Adrenal gland (tissue), 9 donors: ENCODE measurements at regions not wholly inside any gene's neighbourhood (a gene's known extent, or its start where the extent isn't known, plus 50 kb on each side); places are given as distances from the start of the nearest gene placed in this dataset.

Experiments
- DNase-seq, 7 donors: peaks; one replicate each; pipeline ENCODE4 v3.0.0-alpha.2; 2019 to 2020
- H3K27ac ChIP-seq, 5 donors: fragments of 200-600 bp; sonication (generic) in 4 of 5; 1 replicate in 3 of 5; 2 replicates in 2 of 5; pipeline versions ENCODE4 v1.5.1 to v1.8.0; 2016 to 2020; ENCODE audit warnings: mild to moderate bottlenecking in 1 of 5
- H3K27me3 ChIP-seq: fragments of 200-600 bp; 2 replicates; pipeline ENCODE4 v1.8.0; 2021
- H3K36me3 ChIP-seq, 2 donors: fragments of 200-600 bp; replicated peaks in 1 of 2; 1 replicate in 1 of 2; 2 replicates in 1 of 2; pipeline versions ENCODE4 v1.5.1 to v1.8.0; 2018 to 2022
- H3K4me1 ChIP-seq, 2 donors: fragments of 200-600 bp; replicated peaks in 1 of 2; 1 replicate in 1 of 2; 2 replicates in 1 of 2; pipeline versions ENCODE4 v1.5.1 to v1.8.0; 2018 to 2021
- H3K4me3 ChIP-seq, 4 donors: fragments of 200-600 bp; sonication (generic) in 3 of 4; one replicate each; pipeline ENCODE4 v1.5.1; 2016 to 2018
- H3K9me3 ChIP-seq, 3 donors: fragments of 200-600 bp; sonication (generic) in 1 of 3; replicated peaks in 1 of 3; 1 replicate in 2 of 3; 2 replicates in 1 of 3; pipeline versions ENCODE4 v1.5.1 to v1.8.0; 2016 to 2021
- POLR2A ChIP-seq, 2 donors: fragments of 450-650 bp; IDR thresholded peaks; one replicate each; pipeline ENCODE4 v1.6.1; 2017; ENCODE audit warnings: antibody characterized with exemption in 2 of 2, mild to moderate bottlenecking in 2 of 2, moderate library complexity in 1 of 2
- WGBS, 4 donors: extraction: QIAGEN DNeasy Blood & Tissue Kit in 2 of 4; methylation state at CpG; one replicate each; pipeline versions ENCODE4 v1.1.5 to v1.1.7; 2013 to 2017; 5-methylcytosine and 5-hydroxymethylcytosine counted together
- intact Hi-C, 2 donors: fragments of 100-400 bp; cut with DNase I; formaldehyde crosslinking; loops; one replicate each; pipeline versions ENCODE4 v1.14.1 to v1.15.0; 2022 to 2023
- TF ChIP-seq, protein P1 (sequence below), 6 experiments: fragments of 450-650 bp in 4 of 6; fragments of 200-600 bp in 2 of 6; sonication (generic) in 1 of 6; IDR thresholded peaks; 1 replicate in 5 of 6; 2 replicates in 1 of 6; pipeline versions ENCODE4 v1.5.1 to v1.8.0; 2016 to 2021; ENCODE audit warnings: antibody characterized with exemption in 6 of 6, mild to moderate bottlenecking in 2 of 6, moderate library complexity in 1 of 6
- donor health status: healthy with polysubstance abuse.
- donor health status: Bipolar disorder and iron deficiency.
- donor health status: DM: yes; HTN: yes; CAD: no.
- donor health status: DM: no; HTN: no; CAD: no.
- donor health status: DM: no; HTN: no; CAD: no.

DNA sequence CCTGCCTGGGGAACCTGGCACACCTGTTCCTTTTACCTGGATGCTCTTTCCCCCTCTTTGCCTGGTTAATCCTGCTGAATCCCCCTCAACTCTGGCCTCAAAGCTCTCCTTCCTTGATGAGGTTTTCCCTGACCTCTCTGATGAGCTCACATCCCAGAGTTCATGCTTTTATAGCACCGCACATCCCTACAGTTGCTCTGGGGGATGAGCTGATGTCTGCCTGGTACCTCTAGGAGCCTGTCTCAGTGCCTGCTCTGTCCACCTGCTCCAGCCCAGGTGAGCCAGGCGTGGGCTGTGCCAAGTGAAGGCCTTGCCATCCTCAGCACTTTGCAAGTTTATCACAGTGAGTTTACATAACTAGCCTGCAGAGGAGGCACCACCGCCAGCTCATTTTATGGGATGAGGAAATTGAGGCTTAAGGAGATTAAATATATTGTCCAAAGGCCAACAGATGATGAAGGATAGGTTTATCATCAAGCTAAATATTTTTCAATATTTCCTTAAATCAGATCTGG is 58.6 kb upstream of the TMPRSS2 start:
- H3K4me3 ChIP-seq = no peak overlapping the region
- H3K4me1 ChIP-seq = no peaks in the 10 kb centered on the region
- TF ChIP-seq POLR2A (IDR thresholded peaks at IDR 0.05) = no peak
- TF ChIP-seq, protein P1, sequence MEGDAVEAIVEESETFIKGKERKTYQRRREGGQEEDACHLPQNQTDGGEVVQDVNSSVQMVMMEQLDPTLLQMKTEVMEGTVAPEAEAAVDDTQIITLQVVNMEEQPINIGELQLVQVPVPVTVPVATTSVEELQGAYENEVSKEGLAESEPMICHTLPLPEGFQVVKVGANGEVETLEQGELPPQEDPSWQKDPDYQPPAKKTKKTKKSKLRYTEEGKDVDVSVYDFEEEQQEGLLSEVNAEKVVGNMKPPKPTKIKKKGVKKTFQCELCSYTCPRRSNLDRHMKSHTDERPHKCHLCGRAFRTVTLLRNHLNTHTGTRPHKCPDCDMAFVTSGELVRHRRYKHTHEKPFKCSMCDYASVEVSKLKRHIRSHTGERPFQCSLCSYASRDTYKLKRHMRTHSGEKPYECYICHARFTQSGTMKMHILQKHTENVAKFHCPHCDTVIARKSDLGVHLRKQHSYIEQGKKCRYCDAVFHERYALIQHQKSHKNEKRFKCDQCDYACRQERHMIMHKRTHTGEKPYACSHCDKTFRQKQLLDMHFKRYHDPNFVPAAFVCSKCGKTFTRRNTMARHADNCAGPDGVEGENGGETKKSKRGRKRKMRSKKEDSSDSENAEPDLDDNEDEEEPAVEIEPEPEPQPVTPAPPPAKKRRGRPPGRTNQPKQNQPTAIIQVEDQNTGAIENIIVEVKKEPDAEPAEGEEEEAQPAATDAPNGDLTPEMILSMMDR (IDR thresholded peaks at IDR 0.05) = no peak
- intact Hi-C loops = no loop called here
- no peak for DNase-seq
- no peaks in the 10 kb centered on the region for H3K36me3 ChIP-seq
- no peak overlapping the region for H3K27ac ChIP-seq
- 83 to 93% (median 87%) methylated on average over 3 of the region's 3 CpGs for WGBS, 4 donors
- no peaks in the 10 kb centered on the region for H3K27me3 ChIP-seq
- no peaks in the 10 kb centered on the region for H3K9me3 ChIP-seq

DNA sequence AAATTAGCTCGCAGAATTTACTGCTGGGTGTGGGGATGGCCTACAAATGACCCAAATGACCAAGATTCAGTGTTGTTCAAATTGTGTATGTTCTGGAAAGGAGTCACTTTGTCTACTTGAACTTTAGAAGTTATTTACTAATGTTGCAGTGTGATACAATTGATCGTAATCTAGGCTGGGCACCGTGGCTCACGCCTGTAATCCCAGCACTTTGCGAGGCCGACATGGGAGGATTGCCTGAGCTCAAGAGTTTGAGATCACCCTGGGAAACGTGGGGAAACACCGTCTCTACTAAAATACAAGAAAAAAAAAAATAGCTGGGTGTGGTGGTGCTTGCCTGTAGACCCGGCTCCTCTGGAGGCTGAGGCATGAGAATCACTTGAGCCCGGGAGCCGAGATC is 57.6 kb upstream of the TMPRSS2 start:
- no peaks in the 10 kb centered on the region for H3K9me3 ChIP-seq
- no peaks in the 10 kb centered on the region for H3K36me3 ChIP-seq
- DNase-seq = no peak
- WGBS, 4 donors = 75 to 83% (median 80%) methylated on average over 11 of the region's 11 CpGs
- H3K4me3 ChIP-seq = no peak overlapping the region
- H3K27me3 ChIP-seq = no peaks in the 10 kb centered on the region
- TF ChIP-seq, protein P1 (IDR thresholded peaks at IDR 0.05) = no peak
- no peak for TF ChIP-seq POLR2A (IDR thresholded peaks at IDR 0.05)
- H3K4me1 ChIP-seq = no peaks in the 10 kb centered on the region
- no peak overlapping the region for H3K27ac ChIP-seq
- intact Hi-C loops = no loop called here

DNA sequence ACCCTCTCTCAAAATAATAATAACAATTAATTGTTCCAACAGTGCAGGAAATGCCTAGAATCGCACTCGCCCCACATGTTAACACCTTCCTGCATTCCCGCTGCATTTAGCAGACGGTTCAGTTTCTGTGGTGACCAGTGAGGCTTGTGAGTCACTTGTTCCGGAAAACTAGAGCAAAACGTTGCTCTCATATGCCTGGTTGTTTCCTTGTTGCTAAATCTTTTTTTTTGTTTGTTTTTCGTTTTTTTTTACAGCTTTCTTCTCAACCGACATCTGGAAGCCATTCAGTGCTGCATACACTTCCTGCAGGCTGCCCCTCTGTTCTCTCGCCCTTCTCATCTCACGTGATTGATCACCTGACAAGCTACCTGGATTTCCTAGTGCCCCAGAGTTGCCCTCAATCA is 56.9 kb upstream of the TMPRSS2 start:
- 40 to 47% (median 46%) methylated on average over 10 of the region's 10 CpGs for WGBS, 4 donors
- intact Hi-C loops = no loop called here
- TF ChIP-seq, protein P1 (IDR thresholded peaks at IDR 0.05) = no peak
- TF ChIP-seq POLR2A (IDR thresholded peaks at IDR 0.05) = no peak
- Histone ChIP-seq H3K4me3 (no peak overlapping the region), H3K4me1 (no peaks in the 10 kb centered on the region), H3K27ac (no peak overlapping the region), H3K9me3 (no peaks in the 10 kb centered on the region), H3K36me3 (no peaks in the 10 kb centered on the region), H3K27me3 (no peaks in the 10 kb centered on the region)
- no peak for DNase-seq

DNA sequence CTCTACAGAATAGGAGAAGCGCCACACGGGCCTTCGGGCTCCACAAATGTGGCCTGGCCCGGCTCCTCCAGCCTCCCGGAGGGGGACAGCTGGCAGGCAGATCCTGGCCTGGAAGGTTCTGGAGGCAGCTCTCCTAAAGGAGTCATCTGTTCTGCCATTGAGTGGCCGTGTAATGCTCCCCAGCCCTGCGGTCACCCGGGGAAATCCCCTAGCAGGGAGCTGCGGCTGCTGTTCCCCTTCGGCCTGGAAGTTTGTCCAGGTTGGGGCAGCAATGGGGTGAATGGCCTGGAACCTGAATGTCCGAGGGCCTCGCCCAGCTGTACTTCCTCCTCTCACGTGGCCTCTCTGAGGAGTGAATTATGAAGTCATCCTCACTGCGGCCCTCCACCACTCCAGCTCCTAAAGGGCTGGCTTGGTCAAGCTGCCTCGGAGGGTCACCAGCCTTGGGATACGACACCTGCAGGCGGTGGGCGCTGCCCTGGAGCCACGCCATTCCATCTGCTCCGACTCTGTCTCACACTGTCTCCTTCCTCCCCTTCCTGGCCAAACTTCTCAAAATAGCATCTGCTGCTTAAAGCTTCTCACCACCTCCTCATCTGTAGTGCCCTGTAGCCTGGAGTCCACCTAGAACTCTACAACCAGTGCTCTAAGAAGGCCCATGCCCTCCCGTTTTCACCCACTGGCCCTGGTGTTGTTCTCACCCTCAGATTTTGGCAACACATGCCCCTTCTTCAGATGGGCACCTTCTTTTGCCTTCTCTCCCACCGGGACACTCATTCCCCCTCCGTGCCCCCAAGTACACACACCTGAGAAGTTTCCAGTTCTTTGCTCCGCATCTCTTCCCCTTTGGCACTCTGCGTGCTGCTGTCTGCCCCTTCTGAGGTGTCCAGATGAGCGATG is 54.4 kb upstream of the TMPRSS2 start:
- H3K4me1 ChIP-seq = no peaks in the 10 kb centered on the region
- H3K4me3 ChIP-seq = no peak overlapping the region
- no peaks in the 10 kb centered on the region for H3K9me3 ChIP-seq
- no peak for TF ChIP-seq POLR2A (IDR thresholded peaks at IDR 0.05)
- TF ChIP-seq, protein P1 (IDR thresholded peaks at IDR 0.05) = no peak
- DNase-seq = no peak
- no peaks in the 10 kb centered on the region for H3K36me3 ChIP-seq
- no peak overlapping the region for H3K27ac ChIP-seq
- 83 to 86% (median 84%) methylated on average over 23 to 26 of the region's 26 CpGs for WGBS, 4 donors
- intact Hi-C loops = no loop called here
- no peaks in the 10 kb centered on the region for H3K27me3 ChIP-seq
